GM21576 (cell line): ENCODE measurements at regions not wholly inside any gene's neighbourhood (a gene's known extent, or its start where the extent isn't known, plus 50 kb on each side); places are given as distances from the start of the nearest gene placed in this dataset.

Experiments used
- ATAC-seq: cut with Tn5 transposase; IDR thresholded peaks from one replicate; pipeline ENCODE4 v1.9.1; 2021; ENCODE audit warnings: mild to moderate bottlenecking, moderate library complexity; ENCODE audit not compliant: unreplicated experiment

- ATAC-seq: no peak
Observed at GRCh38 chr20:6953611-6954010, 186.1 kb downstream of the BMP2 start.

DNA sequence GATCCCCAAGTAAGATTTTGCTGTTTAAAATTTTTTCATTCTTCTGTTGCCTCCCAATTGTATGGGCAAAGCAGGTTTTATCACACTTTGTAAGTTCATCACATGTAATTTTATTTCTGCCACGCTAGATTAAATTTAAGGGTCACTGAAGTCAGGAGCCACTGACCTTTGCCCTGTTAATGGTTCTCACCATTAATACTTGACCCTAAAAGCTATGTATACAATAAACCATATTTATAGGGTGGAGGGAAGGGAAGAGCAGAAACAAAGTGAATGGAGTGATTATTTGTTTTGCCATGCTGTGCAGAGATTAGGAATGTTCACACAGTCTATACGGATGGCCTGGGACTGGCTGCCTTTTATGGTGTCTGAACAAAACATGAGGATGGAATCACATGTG lies 186.7 kb downstream of the BMP2 start:
- no peak for ATAC-seq

DNA sequence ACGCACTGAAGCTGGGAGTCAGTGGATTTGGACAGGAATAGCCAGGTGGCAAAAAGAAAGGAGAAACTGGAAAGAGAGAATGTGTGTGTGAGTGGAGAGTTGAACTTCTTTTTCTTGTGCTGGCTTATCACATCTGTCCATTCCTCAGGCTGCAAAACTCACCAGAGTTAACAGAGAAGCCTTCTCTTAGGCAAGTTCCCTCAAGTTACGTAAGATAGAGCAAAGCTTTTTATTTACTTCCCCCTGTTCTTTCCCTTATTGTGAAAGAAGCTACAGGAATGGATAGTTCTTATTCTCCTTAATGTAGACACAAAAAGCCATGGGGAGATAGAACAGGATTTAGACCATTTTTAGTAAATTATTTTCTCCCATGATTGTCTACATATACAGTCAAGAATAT lies 188.6 kb downstream of the BMP2 start:
- no peak for ATAC-seq

GRCh38 chr20:6956574-6956973 lies 189.1 kb downstream of the BMP2 start:
- ATAC-seq: no peak

GRCh38 chr20:6959900-6960312 lies 192.4 kb downstream of the BMP2 start:
- no peak for ATAC-seq

DNA sequence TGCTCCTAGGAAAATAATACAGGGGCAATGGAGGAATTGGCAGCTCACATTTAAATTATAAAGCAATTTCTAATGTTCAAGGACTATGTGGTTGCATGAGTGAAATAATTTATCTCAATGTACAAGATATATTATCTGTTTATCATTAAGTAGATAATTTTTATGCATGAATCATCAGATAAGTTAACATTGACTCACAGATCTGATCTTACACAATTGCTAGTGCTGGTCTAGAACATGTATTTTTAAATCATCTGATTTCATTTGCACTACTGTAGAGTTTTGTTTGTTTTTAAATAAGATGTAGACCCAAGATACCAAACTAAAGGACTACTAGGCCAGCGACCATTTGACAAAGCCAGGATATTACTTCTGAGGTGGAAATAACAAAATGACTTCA lies 199.2 kb downstream of the BMP2 start:
- no peak for ATAC-seq

DNA sequence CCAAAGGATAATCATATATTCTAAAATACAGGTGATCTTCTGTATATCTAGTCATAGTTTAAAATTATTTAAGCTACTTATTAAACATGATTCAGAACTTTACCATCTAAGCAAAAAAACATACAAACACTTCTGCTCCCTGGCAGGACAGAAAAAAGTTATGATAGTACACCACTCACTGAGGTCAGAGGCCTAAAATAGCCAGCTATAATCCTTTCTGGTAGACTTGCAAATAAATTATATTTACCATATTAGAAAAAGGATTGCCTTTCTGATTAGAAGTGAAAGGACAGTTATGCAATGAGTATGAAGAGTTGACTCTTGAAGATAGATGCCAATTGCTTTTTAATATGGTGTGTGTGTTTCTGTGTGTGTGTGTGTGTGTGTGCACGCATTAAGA lies 207.4 kb downstream of the BMP2 start:
- ATAC-seq: no peak

GRCh38 chr20:6975311-6975710 lies 207.8 kb downstream of the BMP2 start:
- ATAC-seq: no peak

DNA sequence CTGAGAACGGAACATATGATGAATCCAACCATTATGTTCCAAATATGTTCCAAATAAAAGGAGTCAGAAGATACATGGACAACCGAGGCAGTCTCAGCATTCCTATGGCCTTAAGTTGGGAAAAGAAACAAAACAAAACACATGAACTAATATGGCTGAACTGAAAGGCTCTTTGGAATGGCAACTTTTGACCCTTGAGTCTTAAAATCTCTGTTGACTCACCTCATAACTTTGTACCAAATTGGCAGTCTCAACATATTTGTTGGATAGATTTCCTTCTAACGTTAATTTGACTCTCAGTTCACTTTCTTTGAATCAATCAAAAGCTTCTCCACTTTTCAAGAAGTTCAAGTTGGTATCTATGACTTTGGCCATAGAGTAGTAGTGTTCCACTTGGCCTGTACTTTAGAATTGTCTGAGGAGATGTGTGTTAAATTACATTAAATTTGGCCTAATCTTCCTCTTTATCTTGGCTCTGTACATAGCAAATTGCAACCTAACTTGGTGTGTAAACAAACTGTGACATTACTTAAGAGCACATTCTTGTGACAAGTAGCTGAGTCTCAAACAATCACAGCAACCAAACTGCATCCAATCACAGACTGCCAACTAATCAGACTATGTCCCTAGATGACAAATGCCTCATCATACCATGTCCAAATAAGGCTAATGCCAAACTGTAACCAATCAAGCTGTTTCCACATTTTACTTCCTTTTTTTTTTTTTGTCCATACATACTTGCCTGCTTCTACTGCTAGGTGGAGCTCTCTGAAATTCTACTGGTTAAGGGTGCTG lies 208.8 kb downstream of the BMP2 start:
- ATAC-seq: no peak

DNA sequence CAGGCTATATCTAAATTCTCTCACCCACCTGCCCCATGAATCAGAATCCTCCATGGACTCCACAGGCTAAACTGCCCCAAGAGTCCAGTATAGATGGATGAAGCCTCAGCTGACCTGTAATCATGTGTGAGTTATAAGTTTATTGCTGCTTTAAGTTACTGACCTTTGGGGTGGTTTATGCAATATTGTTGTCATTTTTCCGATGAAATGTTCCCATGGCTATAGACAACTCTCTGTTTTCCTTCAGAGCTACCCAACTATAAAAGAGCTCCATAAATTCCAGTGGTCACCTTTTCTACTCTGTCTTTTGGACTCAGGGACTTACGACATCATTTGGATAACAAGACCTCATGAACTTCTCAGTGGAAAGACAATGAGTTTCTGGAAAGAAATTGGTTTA lies 212.1 kb downstream of the BMP2 start:
- ATAC-seq: no peak

DNA sequence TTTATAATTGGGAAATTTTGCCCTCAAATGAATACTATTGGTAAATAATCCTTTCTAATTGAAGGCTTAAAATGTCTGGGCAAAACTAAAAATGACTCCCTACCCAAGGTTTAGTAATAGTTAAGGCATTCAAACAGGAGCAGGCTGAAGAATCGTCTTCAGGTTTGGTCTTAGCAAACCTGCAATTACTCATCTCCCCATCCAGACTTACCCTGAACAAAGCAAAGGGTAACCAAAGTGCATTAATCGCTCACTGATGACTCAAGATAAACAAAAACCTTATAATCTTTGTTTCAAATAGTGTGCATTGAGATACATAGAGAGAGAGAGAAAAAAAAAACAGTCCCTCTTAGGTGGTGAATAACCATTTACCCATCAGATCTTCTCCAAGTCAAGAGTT lies 225.5 kb downstream of the BMP2 start:
- ATAC-seq: no peak

DNA sequence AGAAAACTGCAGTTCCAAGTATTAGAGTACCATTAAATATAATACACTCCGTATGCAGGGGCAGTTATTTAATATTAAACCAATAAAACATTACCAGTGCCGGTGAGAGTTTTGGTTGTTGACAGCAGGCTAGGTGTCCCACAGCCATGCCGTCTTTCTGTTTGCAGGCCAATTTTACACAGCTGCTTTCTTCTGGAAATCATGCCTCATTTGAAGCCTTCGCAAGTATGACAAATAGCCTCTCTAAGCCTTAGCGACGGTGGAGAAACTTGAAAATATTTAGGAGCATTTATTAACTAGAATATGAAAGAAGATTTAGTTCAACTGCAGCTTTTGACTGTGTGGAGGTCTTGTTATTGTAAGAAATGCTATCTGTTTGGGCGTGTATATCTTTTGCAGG lies 226.0 kb downstream of the BMP2 start:
- no peak for ATAC-seq

DNA sequence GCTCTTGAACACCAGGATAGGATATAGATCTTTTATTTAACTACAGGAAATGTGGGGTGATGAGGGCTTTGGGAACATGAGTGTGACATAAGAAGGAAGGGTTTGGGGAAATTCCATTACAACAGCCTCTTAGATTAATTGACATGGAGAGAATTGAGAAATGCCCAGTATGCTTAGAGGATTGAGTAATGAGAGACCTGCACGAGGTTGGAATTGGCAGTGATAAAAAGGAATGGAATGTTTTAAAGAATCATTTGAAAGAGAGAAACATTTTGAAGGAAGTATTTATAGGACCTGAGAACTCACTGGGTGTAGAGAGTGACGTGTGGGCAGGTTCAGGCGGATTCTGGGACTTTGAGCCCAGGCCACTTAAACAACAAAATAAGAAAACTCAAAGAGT lies 227.0 kb downstream of the BMP2 start:
- no peak for ATAC-seq

DNA sequence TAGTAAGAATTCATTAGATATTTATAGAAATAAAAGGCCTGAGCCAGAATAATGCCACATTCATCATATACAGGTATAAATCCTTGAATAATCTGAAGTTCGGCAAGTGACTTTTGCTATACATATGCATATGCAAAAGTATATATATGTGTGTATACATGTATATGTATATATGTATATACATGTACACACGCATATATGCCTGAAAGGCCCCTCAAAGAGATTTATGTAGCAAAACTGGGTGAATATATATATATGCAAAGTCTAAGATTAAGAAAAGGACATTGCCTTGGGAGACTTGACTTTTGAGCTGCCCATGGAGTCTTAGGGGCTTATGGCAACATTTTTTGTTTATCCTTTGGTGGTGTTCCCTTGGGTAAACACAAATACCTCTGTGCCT lies 231.4 kb downstream of the BMP2 start:
- no peak for ATAC-seq

- ATAC-seq: no peak
Observed at GRCh38 chr20:6999381-6999780, 231.9 kb downstream of the BMP2 start.

GRCh38 chr20:7003598-7003997 lies 236.1 kb downstream of the BMP2 start:
- no peak for ATAC-seq

GRCh38 chr20:7004801-7005200 lies 237.3 kb downstream of the BMP2 start:
- ATAC-seq: no peak

DNA sequence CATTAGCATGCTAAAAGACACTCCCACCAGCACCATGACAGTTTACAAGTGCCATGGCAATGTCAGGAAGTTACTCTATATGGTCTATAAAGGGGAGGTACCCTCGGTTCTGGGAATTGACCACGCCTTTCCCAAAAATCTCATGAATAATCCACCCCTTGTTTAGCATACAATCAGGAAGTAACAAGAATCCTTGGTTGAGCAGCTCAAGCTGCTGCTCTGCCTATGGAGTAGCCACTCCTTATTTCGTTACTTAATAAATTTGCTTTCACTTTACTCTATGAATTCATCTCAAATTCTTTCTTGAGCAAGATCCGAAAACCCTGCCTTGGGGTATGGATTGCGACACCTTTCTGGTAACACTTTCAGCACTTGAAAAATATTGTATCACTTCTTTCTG lies 243.0 kb downstream of the BMP2 start:
- ATAC-seq: no peak

GRCh38 chr20:7015257-7015656 lies 247.8 kb downstream of the BMP2 start:
- no peak for ATAC-seq

- ATAC-seq: no peak
Observed at GRCh38 chr20:7022597-7022996, 255.1 kb downstream of the BMP2 start.

- no peak for ATAC-seq
Observed at GRCh38 chr20:7025635-7026034, 258.1 kb downstream of the BMP2 start.

GRCh38 chr20:7029019-7029418 lies 261.5 kb downstream of the BMP2 start:
- ATAC-seq: no peak

GRCh38 chr20:7031222-7031621 lies 263.7 kb downstream of the BMP2 start:
- no peak for ATAC-seq
